T-helper 9 cell (primary cell): ENCODE measurements at regions not wholly inside any gene's neighbourhood (a gene's known extent, or its start where the extent isn't known, plus 50 kb on each side); places are given as distances from the start of the nearest gene placed in this dataset.
A peak's percentile ranks its signal among the peaks of the same experiment; 100 is the strongest.
"Not testable (repeated sequence)": the region's sequence is repeated elsewhere in the genome, so short reads cannot be mapped to it uniquely, and the experiment has no call there.

Source experiments
- DNase-seq: peaks from one replicate; pipeline ENCODE4 v3.0.0-alpha.2; 2020

- no peak for DNase-seq
Measured at GRCh38 chr1:61579802-61580201, 145.1 kb downstream of the TM2D1 start.

DNA sequence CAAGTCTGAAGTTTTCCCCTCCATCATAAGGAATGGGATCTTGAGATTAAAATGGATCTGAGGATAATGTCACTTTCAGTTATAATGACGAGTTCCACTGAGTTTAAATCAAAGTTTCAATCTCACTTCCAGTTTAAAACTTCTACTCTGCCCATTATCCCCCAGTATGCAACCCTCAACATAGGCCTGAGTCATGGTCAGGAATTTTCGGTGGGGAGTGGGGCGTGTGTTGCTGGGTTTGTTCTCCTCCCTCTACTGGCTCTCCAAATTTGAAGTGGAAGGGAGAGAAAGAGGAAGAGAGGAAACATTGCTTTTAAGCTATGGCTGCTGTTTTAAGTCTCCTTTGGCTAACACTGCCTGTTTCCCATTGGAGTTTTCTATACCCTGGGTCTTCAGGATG, 152.9 kb downstream of the TM2D1 start:
- DNase-seq = no peak

DNA sequence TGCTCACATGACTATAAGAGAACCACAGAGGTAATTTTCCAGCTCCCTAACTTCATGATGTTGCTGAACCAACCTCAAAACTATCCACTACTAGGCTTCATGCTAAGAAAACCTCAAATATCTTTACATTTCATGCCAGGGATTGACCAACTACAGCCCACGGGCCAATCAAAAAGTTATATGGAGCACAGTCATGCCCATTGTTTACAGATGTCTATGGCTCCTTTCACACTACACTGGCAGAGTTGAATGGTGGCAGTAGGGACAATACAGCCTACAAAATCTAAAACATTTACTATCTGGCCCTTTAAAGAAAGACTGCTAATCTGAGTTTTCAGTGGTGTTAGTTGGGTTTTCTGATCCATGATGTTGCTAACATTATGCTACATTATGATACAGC, 154.8 kb downstream of the TM2D1 start:
- no peak for DNase-seq

GRCh38 chr1:61569303-61569621, 155.7 kb downstream of the TM2D1 start:
- DNase-seq = no peak

GRCh38 chr1:61568460-61569302, 156.3 kb downstream of the TM2D1 start:
- no peak for DNase-seq

GRCh38 chr1:61566177-61566576, 158.8 kb downstream of the TM2D1 start:
- DNase-seq = no peak

DNA sequence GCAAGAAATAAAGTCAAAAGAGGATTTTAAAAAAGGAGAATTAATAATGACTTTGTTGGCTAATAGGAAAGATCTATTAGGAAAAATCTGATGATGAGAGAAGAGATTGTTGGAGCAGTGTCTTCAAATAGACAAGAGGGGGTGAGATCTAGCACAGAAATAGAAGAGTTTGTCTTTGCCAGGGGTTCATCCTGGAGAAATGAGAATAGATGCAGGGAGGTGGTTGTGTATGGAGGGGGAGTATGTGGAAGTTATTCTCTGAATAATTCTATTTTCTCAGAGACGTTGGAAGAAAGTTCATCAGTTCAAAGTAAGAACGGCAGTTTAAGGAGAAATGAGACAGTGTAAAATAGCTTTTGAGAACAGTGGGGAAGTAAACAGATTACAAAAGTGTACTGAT, 161.3 kb downstream of the TM2D1 start:
- DNase-seq = no peak

- DNase-seq = no peak
Measured at GRCh38 chr1:61561666-61562065, 163.3 kb downstream of the TM2D1 start.

- no peak for DNase-seq
Measured at GRCh38 chr1:61560385-61560784, 164.6 kb downstream of the TM2D1 start.

- no peak for DNase-seq
Measured at GRCh38 chr1:61556631-61557030, 168.3 kb downstream of the TM2D1 start.

GRCh38 chr1:61552630-61553305, 172.2 kb downstream of the TM2D1 start:
- DNase-seq = no peak

DNA sequence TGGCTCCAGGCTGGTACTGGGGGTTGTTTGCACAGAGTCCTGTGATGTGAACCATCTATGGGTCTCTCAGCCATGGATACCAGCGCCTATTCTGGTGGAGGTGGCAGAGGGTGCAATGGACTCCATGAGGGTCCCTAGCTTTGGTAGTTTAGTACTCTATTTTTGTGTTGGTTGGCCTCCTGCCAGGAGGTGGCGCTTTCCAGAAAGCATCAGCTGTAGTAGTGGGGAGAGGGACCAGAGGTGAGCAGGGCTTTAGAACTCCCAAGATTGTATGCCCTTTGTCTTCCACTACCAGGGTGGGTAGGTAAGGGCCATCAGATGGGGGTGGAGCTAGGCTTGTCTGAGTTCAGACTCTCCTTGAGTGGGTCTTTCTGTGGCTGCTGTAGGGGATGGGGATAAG, 177.6 kb downstream of the TM2D1 start:
- peak; percentile 1 for DNase-seq

DNA sequence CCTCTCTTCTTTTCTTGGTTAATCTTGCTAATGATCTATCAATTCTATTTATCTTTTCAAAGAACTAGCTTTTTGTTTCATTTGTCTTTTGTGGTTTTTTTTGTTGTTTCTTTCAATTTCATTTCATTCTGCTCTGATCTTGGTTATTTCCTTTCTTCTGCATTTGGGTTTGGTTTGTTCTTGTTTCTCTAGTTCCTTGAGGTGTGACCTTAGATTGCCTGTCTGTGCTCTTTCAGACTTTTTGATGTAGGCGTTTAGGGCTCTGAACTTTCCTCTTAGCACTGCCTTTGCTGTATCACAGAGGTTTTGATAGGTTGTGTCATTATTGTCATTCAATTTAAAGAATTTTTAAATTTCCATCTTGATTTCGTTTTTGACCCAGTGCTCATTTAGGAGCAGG, 180.1 kb downstream of the TM2D1 start:
- not testable (repeated sequence) for DNase-seq

DNA sequence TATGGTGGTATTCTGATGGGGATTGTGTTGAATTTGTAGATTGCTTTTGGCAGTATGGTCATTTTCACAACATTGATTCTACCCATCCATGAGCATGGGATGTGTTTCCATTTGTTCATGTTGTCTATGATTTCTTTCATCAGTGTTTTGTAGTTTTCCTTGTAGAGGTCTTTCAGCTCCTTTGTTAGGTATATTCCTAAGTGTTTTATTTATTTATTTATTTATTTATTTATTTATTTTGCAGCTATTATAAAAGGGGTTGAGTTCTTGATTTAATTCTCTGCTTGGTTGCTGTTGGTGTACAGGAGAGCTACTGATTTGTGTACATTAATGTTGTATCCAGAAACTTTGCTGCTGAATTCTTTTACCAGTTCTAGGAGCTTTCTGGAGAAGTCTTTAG, 181.4 kb downstream of the TM2D1 start:
- not testable (repeated sequence) for DNase-seq

DNA sequence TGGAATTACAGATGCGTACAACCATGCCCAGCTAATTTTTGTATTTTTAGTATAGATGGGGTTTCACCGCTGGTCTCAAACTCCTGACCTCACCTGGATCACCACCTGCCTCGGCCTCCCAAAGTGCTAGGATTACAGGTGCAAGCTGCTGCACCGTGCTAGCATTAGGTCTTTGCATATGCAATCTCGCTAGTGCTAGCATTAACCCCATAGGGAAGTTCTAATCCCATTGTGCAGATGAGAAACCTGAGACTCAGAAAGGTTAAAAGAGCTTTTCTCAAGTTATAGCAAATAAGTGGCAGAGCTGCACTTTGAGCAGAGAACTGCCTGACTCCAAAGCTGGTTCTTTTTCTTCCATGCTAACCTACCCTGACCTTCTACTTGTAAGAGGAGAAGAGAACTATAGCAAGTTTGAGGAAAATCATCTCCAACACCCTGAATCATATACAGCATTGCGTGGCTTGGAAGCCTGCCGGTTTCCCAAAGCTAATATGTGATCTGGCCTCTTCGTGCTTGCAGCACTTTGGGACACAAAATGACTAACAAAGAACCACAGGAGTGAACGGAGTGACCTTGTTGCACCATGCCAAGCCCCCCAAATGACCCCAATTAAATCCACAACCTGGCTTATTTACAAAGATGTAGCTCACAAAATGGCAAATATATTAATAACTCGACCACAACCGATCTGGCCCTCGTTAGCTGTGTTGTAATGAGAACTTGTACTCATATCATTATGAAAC, 185.1 kb downstream of the TM2D1 start:
- DNase-seq = no peak

DNA sequence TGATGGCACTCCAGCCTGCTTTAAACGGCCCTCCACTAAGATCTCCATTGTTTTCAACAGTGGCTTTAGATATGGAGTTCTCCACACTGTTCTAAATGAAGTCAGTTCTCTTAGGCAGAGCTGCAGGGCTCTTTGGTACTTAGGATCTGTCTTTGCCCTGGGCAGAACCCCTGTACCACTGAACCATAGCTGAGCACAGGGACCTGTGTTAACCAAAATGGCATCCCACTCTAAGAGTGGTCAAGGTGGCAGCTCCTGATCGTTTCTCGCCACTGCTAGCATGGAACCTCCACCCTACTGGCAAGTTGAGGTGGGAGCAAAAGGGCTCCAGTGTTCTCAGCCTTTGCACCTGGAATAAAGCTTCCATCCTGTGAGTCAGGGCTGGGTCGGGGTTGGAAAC, 186.7 kb downstream of the TM2D1 start:
- no peak for DNase-seq

GRCh38 chr1:61536174-61537108, 188.5 kb downstream of the TM2D1 start:
- DNase-seq = no peak

DNA sequence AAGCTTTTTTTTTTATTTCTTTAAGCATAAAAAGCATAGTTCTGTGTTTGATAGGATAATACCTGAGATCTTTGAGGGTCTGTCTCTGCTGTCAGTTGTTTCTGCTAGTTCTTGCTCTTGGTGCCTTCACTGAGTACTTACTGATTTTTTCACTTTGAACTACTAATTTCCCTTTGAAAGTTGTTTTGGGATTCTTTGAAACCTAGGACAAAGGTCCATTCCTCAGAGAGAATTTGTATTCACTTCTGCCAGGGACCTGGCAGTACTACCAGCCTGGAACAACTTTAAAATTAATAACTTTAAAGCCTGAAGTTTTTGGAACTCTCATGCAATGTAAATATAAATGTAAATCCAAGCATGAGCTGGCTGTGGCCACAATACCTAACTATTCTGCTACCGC, 190.1 kb downstream of the TM2D1 start:
- no peak for DNase-seq

DNA sequence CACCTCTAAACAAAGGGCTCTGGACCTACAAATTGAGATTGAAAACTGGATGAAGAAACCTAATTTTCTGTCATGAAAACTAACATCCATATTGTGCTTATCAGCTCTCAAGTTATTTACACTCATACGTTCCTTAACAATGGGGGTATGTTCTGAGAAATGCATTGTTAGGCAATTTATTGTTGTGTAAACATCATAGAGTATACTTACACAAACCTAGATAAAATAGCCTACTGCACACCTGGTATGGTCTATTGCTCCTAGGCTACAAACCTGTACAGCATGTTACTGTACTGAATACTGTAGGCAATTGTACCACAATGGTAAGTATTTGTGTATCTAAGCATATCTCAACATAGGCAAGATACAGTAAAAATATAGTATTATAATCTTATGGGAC, 191.4 kb downstream of the TM2D1 start:
- DNase-seq = no peak

- no peak for DNase-seq
Measured at GRCh38 chr1:61531716-61532115, 193.2 kb downstream of the TM2D1 start.

GRCh38 chr1:61523893-61524605, 200.9 kb downstream of the TM2D1 start:
- no peak for DNase-seq

GRCh38 chr1:61523229-61523628, 201.7 kb downstream of the TM2D1 start:
- no peak for DNase-seq
